HL-60 (cell line): ENCODE measurements at regions not wholly inside any gene's neighbourhood (a gene's known extent, or its start where the extent isn't known, plus 50 kb on each side); places are given as distances from the start of the nearest gene placed in this dataset.

Experiments used
- GABPA ChIP-seq: IDR thresholded peaks from 2 replicates; pipeline ENCODE4 v1.6.1; 2012; ENCODE audit warnings: low read depth
- POLR2AphosphoS5 ChIP-seq: IDR thresholded peaks from 2 replicates; pipeline ENCODE4 v1.6.1; 2012; ENCODE audit warnings: low read depth
- REST ChIP-seq: IDR thresholded peaks from 2 replicates; pipeline ENCODE4 v1.6.1; 2012; ENCODE audit warnings: low read depth; ENCODE audit not compliant: insufficient replicate concordance
- SPI1 ChIP-seq: IDR thresholded peaks from 2 replicates; pipeline ENCODE4 v1.6.1; 2012; ENCODE audit warnings: low read depth, mild to moderate bottlenecking, borderline replicate concordance
- TF ChIP-seq, protein P1 (sequence below): IDR thresholded peaks from one replicate; pipeline ENCODE4 v1.5.1; 2011; ENCODE audit warnings: low read length, control low read depth, inconsistent platforms; ENCODE audit not compliant: insufficient read depth

- TF ChIP-seq POLR2AphosphoS5 = no peak
- TF ChIP-seq, protein P1, sequence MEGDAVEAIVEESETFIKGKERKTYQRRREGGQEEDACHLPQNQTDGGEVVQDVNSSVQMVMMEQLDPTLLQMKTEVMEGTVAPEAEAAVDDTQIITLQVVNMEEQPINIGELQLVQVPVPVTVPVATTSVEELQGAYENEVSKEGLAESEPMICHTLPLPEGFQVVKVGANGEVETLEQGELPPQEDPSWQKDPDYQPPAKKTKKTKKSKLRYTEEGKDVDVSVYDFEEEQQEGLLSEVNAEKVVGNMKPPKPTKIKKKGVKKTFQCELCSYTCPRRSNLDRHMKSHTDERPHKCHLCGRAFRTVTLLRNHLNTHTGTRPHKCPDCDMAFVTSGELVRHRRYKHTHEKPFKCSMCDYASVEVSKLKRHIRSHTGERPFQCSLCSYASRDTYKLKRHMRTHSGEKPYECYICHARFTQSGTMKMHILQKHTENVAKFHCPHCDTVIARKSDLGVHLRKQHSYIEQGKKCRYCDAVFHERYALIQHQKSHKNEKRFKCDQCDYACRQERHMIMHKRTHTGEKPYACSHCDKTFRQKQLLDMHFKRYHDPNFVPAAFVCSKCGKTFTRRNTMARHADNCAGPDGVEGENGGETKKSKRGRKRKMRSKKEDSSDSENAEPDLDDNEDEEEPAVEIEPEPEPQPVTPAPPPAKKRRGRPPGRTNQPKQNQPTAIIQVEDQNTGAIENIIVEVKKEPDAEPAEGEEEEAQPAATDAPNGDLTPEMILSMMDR = no peak
- no peak for TF ChIP-seq REST
- TF ChIP-seq GABPA = no peak
- no peak for TF ChIP-seq SPI1
Measured at GRCh38 chr13:57418067-57418677, 213.4 kb upstream of the PCDH17 start.
